ENCODE measurements at regions not wholly inside any gene's neighbourhood (a gene's known extent, or its start where the extent isn't known, plus 50 kb on each side); places are given as distances from the start of the nearest gene placed in this dataset.
A peak's percentile ranks its signal among the peaks of the same experiment; 100 is the strongest.

GRCh38 chr4:151905197-151905596, 144.4 kb upstream of the GATB start:
- H3K27ac Mint-ChIP-seq: no peak overlapping the region
- H3K4me3 Mint-ChIP-seq: no peak overlapping the region
- no peaks in the 10 kb centered on the region for H3K27me3 ChIP-seq (ENCODE audit: control insufficient read depth in 2 of 2, insufficient read depth in 2 of 2, low read length in 2 of 2)
- no peaks in the 10 kb centered on the region for H3K79me2 ChIP-seq (ENCODE audit: insufficient read depth, low read length)
- H3K36me3 ChIP-seq (replicated peaks in 1 of 2; ENCODE audit: control insufficient read depth in 1 of 2, insufficient read depth in 2 of 2, low read length in 2 of 2): no peaks in the 10 kb centered on the region
- WGBS (ENCODE audit: insufficient coverage): 0% methylated on average over 1 of the region's 1 CpG
- H3K4me1 ChIP-seq (ENCODE audit: control insufficient read depth in 1 of 2, insufficient read depth in 2 of 2, low read length in 2 of 2): peaks cover 17 to 20% of the 10 kb centered on the region in 2 donors
- peaks cover 17 to 29% (median 23%) of the 10 kb centered on the region in 7 donors for H3K9me3 Mint-ChIP-seq
- H2AFZ ChIP-seq (ENCODE audit: insufficient read depth, low read depth, low read length, poor library complexity, severe bottlenecking): no peak overlapping the region
- intact Hi-C loops (cut with micrococcal nuclease): no loop called here
- H3K9ac ChIP-seq (ENCODE audit: insufficient read depth, low read length, poor library complexity, severe bottlenecking): no peak overlapping the region
- peaks cover 0 to 8% (median 5%) of the 10 kb centered on the region in 3 donors for H3K27me3 Mint-ChIP-seq (ENCODE audit: low read depth in 3 of 3)
- H3K4me2 ChIP-seq (replicated peaks; ENCODE audit: extremely low read depth, low read length, poor library complexity, severe bottlenecking): no peak overlapping the region
- H3K9me3 ChIP-seq (replicated peaks in 1 of 2; ENCODE audit: control insufficient read depth in 1 of 2, insufficient read depth in 1 of 2, low read length in 2 of 2): peaks cover 12 to 14% of the 10 kb centered on the region in 2 donors
- no peak for DNase-seq
- H3K4me3 ChIP-seq (replicated peaks in 1 of 3; ENCODE audit: low read depth in 2 of 3, low read length in 3 of 3): peak overlapping the region in 2 of 3 experiments; percentile 0 to 16
- no peaks in the 10 kb centered on the region for H4K20me1 ChIP-seq (ENCODE audit: insufficient read depth, low read length)
- TF ChIP-seq CTCF (IDR thresholded peaks at IDR 0.05): no peak
- peaks cover 26% of the 10 kb centered on the region for H3K4me1 Mint-ChIP-seq
- H3K36me3 Mint-ChIP-seq: peaks cover 0 to 4% of the 10 kb centered on the region in 2 donors
- no peak overlapping the region for H3K27ac ChIP-seq (ENCODE audit: low read depth in 1 of 2, low read length in 2 of 2)

GRCh38 chr4:151901631-151902030, 140.8 kb upstream of the GATB start:
- Mint-ChIP-seq H3K4me1 (peaks cover 21% of the 10 kb centered on the region), H3K27me3 (ENCODE audit: low read depth in 3 of 3) (peaks cover 0 to 8% (median 5%) of the 10 kb centered on the region in 3 donors), H3K4me3 (no peak overlapping the region), H3K9me3 (peaks cover 17 to 44% (median 24%) of the 10 kb centered on the region in 7 donors), H3K27ac (no peak overlapping the region), H3K36me3 (peaks cover 0 to 4% of the 10 kb centered on the region in 2 donors)
- no peak for TF ChIP-seq CTCF (IDR thresholded peaks at IDR 0.05)
- intact Hi-C loops (cut with micrococcal nuclease): no loop called here
- H3K4me3 ChIP-seq (replicated peaks in 1 of 3; ENCODE audit: low read depth in 2 of 3, low read length in 3 of 3): no peak overlapping the region
- H3K4me1 ChIP-seq (ENCODE audit: control insufficient read depth in 1 of 2, insufficient read depth in 2 of 2, low read length in 2 of 2): peaks cover 16 to 20% of the 10 kb centered on the region in 2 donors
- no peaks in the 10 kb centered on the region for H3K27me3 ChIP-seq (ENCODE audit: control insufficient read depth in 2 of 2, insufficient read depth in 2 of 2, low read length in 2 of 2)
- H3K36me3 ChIP-seq (replicated peaks in 1 of 2; ENCODE audit: control insufficient read depth in 1 of 2, insufficient read depth in 2 of 2, low read length in 2 of 2): no peaks in the 10 kb centered on the region
- no peak overlapping the region for H3K9ac ChIP-seq (ENCODE audit: insufficient read depth, low read length, poor library complexity, severe bottlenecking)
- no peak overlapping the region for H2AFZ ChIP-seq (ENCODE audit: insufficient read depth, low read depth, low read length, poor library complexity, severe bottlenecking)
- no peak overlapping the region for H3K27ac ChIP-seq (ENCODE audit: low read depth in 1 of 2, low read length in 2 of 2)
- H3K79me2 ChIP-seq (ENCODE audit: insufficient read depth, low read length): no peaks in the 10 kb centered on the region
- no peaks in the 10 kb centered on the region for H4K20me1 ChIP-seq (ENCODE audit: insufficient read depth, low read length)
- DNase-seq: no peak
- H3K9me3 ChIP-seq (replicated peaks in 1 of 2; ENCODE audit: control insufficient read depth in 1 of 2, insufficient read depth in 1 of 2, low read length in 2 of 2): peaks cover 14 to 15% of the 10 kb centered on the region in 2 donors
- H3K4me2 ChIP-seq (replicated peaks; ENCODE audit: extremely low read depth, low read length, poor library complexity, severe bottlenecking): no peak overlapping the region

Measured in CD14-positive monocyte (primary cell).